ENCODE measurements at regions not wholly inside any gene's neighbourhood (a gene's known extent, or its start where the extent isn't known, plus 50 kb on each side); places are given as distances from the start of the nearest gene placed in this dataset.

DNA sequence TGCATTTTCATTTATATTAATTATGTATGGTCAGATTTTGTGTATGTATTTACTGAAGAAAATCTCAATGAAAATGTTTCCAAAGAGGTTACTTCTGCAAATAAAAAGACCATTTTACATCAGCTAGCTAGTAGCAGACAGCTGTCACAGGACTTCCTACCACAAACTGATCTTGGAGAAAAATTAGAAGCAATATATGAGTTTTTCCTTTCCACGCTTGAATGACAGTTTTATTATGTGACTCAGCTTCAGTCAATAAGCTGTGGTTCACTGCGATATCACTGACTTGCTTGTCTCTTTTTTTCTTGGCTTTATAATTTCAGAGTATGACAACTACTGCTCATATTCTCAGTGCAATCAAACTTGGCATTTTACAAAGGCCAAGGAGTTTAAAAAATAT, 787.4 kb upstream of the GALNTL6 start:
- Histone ChIP-seq H3K4me3 (no peak overlapping the region), H3K27me3 (no peaks in the 10 kb centered on the region), H3K9me3 (no peaks in the 10 kb centered on the region), H3K36me3 (no peaks in the 10 kb centered on the region)
- DNase-seq = no peak

DNA sequence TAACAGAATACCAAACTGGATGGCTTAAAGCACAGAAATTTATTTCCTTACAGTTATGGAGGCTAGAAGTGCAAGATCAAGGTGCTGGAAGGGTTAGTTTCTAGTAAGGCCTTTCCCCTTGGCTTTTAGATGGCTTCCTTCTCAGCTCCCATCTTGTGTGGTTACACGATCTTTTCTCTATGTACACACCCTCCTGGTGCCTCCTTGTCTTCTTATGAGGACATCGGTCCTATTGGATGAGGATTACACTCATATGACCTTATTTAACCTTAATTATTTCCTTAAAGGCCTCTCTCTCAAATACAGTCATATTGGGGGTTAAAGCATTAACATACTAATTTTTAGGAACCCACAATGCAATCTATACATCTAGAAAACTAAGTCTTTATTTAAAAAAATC, 787.9 kb upstream of the GALNTL6 start:
- no peaks in the 10 kb centered on the region for H3K36me3 ChIP-seq
- no peaks in the 10 kb centered on the region for H3K27me3 ChIP-seq
- no peak for DNase-seq
- H3K9me3 ChIP-seq = no peaks in the 10 kb centered on the region
- no peak overlapping the region for H3K4me3 ChIP-seq

DNA sequence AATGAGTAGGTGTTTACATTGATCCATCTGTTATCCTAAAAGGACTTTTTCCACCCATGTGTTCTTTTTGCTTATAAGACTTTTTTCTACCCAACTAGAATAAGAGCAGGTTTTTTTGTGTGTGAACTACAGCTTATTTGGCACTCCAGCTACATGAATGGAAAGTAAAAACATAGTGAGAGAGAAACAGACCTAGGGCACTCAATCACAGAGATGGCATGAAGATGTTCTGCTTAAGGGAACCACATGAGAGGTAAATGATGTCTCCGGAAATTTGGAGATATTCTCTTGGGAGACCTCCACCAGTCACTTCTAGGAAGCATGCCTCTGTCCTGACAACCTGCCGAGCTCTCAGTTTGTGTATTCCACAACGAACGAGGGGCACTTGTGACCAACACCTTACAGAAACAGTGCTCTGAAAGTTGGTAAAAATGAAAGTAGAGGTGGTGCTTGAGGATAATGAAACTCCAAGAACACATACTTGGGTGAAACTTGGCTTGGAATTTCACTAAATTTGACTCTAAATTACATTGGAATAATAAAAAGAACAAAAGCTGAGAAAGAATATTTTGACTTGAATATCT, 788.4 kb upstream of the GALNTL6 start:
- Histone ChIP-seq H3K9me3 (no peaks in the 10 kb centered on the region), H3K4me3 (no peak overlapping the region), H3K36me3 (no peaks in the 10 kb centered on the region), H3K27me3 (no peaks in the 10 kb centered on the region)
- DNase-seq = no peak

DNA sequence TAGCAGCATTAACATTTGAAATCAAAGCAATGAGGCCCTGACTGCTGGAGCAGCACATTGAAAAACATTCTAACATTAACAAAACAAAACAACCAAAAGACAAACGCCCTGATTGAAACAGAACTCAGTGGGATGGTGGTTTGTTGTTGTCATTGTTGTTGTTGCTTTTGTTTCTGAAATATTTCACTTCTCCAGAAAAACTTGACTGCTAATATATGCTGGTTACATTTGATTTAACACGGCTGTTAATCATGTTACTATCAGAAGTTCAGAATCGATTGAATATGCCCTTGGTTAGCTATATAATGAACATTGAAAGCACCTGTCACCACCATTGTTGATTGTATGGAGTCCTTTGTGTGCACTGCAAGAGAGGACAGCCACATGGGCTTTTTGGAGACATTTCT, 790.4 kb upstream of the GALNTL6 start:
- Histone ChIP-seq H3K27me3 (no peaks in the 10 kb centered on the region), H3K36me3 (no peaks in the 10 kb centered on the region), H3K9me3 (no peaks in the 10 kb centered on the region), H3K4me3 (no peak overlapping the region)
- DNase-seq = no peak

DNA sequence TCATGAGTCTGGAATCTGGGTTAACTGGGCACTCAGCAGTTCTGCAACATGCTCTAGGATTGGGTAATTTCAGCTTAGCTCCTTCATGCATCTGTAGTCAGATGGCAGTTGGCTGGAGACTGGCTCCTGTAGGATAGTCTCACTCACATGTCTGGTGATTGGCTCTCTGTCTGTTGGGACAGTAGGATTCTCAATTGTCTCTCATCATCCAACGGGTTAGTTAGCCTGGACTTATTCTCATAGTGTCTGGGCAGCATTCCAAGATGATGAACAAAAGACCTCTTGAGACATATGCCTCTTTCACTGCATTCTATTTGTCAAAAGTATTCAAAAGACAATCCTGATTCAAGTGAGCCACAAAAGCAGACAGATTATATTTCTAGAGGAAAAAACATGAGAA, 795.6 kb upstream of the GALNTL6 start:
- no peak for DNase-seq
- no peaks in the 10 kb centered on the region for H3K27me3 ChIP-seq

DNA sequence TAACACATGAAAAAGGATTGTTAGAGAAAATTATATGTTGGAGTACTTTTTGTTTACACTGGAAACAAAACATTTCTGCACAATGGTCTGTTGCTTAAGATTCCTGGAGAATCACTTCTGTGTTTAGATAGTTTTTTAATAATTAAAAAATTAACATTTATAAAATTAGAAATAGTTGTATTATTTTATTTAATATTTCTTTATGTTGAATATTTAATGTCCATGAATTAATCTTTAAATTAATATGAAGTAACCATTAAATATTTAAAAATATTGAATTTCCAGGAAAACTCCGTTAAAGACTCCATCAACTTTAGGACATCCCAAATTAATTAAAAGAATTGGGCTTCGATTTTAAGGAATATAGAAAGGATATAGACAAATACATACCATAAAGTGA, 797.1 kb upstream of the GALNTL6 start:
- Histone ChIP-seq H3K9me3 (no peaks in the 10 kb centered on the region), H3K36me3 (no peaks in the 10 kb centered on the region), H3K27me3 (no peaks in the 10 kb centered on the region), H3K4me3 (no peak overlapping the region)
- no peak for DNase-seq

More for the DNA sequence above, 795.6 kb upstream of the GALNTL6 start:
- Histone ChIP-seq H3K9me3 (no peaks in the 10 kb centered on the region), H3K36me3 (no peaks in the 10 kb centered on the region), H3K4me3 (no peak overlapping the region)

DNA sequence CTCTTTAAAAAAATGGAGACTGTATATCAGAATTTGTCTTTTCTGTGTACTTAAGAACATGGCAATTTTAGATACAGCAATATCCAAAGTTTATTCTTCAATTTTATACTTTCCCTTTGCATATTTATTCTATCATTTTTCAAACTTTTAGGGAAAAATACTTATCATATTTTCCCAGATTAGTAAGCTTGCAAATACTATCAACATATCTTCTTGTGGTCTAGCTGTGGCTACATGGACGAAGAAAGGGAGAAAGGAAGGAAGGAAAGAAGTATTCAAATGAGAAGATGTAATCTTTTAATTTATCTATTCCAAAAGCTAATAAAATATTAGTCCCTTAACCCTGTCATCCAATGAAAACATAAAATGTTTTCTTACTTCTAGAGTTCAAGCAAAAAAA, 797.8 kb upstream of the GALNTL6 start:
- no peak for DNase-seq
- H3K36me3 ChIP-seq = no peaks in the 10 kb centered on the region
- no peaks in the 10 kb centered on the region for H3K9me3 ChIP-seq
- no peaks in the 10 kb centered on the region for H3K27me3 ChIP-seq
- no peak overlapping the region for H3K4me3 ChIP-seq

DNA sequence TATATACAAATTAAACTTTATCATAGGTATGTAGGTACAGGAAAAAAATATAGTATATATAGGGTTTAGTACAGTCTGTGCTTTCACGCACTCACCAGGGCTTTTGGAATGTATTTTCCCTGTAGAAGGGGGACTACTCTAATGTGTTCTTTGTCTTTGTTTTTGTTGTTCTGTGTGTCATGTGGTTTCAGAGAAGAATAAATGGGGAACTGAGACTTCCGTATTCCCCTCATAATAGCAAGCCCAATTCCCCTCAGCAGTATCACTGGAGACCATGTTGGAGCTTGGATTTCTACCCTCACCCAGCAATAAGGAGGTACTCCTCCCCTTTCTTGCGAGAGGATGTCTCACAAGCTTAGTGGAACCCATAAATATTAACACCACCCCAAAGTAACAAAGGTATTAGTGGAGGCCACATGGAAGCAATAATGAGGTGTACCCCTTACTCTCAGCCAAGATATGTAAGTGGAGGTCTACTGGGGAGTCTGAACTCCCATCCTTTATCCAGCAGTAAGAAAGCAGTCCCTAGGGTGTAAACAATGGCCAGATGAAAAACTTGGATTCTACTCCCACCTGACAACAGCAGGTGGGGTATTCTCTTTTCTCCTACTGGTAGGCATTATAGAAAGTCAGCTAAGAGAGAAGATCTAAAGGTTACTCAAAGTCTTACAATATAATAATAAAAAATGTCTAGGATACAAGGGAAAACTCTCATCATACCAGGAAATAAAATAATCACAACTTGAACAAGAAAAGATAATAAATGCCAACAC, 805.4 kb upstream of the GALNTL6 start:
- Histone ChIP-seq H3K36me3 (no peaks in the 10 kb centered on the region), H3K4me3 (no peak overlapping the region), H3K9me3 (no peaks in the 10 kb centered on the region), H3K27me3 (no peaks in the 10 kb centered on the region)
- DNase-seq = no peak

DNA sequence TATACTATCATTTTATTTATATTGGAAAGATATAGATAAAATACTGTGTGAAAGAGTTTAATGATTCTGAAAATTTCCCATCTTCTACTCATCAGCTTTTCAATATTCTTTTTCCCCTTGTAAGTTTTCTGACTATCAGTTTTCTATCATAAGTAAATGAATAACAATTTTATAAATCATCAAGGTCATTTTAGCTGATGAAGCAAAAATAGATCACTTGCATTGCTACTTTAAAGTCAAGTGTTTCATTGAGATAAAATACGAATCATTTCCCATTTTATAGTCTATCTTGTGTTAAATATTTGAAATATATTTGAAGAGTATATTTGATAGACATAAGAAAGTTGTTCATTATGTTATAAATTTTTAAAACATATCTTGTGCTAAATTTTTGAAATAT, 811.0 kb upstream of the GALNTL6 start:
- H3K9me3 ChIP-seq = no peaks in the 10 kb centered on the region
- no peak for DNase-seq
- H3K4me3 ChIP-seq = no peak overlapping the region
- no peaks in the 10 kb centered on the region for H3K36me3 ChIP-seq
- H3K27me3 ChIP-seq = no peaks in the 10 kb centered on the region

DNA sequence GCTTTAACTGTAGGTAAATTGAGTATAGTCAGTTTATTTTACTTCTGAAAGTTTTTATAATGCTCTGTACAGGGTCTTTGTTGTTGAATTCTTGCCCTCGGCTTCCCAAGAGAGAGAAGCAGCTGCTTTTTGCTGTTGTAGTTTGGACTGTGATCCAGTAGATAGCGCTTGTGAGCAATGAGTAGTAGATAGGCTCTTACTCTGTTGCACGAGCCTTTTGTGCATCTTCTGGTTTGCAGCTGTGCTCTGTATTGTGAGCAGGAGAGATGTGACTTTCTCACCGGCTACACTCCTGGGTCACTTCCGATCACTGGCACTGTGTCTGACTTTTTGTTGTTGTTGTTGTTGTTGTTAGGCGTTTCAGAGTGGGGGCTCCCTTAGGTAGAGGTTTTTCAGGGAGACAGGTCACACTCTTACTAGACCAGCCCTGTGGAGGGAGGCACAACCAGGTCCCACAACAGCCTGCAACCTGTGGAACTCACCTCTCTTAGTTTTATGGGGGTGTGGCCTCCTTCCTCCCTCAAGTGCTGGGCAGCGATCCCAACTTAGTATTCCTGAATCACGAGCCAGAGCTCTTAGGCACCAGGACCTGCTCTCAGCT, 822.1 kb upstream of the GALNTL6 start:
- Histone ChIP-seq H3K9me3 (no peaks in the 10 kb centered on the region), H3K27me3 (no peaks in the 10 kb centered on the region), H3K4me3 (no peak overlapping the region), H3K36me3 (no peaks in the 10 kb centered on the region)
- no peak for DNase-seq

DNA sequence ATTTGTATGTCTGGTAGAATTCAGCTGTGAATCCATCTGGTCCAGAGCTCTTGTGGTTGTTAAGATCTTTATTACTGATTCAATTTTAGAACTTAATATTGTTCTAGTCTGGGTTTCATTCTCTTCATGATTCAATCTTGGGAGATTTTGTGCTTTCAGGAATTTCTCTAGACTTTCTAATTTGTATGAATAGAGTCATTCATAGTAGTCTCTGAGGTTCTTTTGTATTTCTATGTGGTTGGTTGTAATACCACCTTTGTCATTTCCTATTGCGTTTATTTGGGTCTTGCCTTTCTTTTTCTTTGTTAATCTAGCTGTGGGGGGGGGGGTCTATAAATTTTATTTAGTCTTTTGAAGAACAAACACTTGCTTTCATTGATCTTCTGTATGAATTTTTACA, 824.8 kb upstream of the GALNTL6 start:
- DNase-seq = no peak
- Histone ChIP-seq H3K36me3 (no peaks in the 10 kb centered on the region), H3K27me3 (no peaks in the 10 kb centered on the region), H3K9me3 (no peaks in the 10 kb centered on the region), H3K4me3 (no peak overlapping the region)

DNA sequence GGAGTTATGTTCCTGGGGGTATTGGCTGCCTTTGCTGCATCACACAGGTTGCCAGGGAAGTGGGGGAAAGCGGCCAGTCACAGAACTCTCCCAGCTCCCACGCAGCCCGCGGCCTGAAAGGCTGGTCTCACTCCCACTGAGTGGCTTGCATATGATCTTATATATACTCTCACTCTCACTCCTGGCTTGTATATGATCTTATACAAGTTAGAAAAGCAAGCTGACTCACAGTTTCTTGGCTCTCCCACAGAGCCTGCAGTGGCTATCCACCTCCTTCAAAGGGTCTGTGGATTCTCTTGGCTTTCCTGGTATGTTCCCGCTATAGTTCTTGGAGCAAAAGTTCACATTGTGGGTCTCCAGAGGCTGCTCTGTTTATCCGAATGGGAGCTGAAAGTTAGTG, 833.5 kb upstream of the GALNTL6 start:
- no peaks in the 10 kb centered on the region for H3K36me3 ChIP-seq
- H3K9me3 ChIP-seq = no peaks in the 10 kb centered on the region
- no peak overlapping the region for H3K4me3 ChIP-seq
- peak; percentile 13 for DNase-seq
- no peaks in the 10 kb centered on the region for H3K27me3 ChIP-seq

DNA sequence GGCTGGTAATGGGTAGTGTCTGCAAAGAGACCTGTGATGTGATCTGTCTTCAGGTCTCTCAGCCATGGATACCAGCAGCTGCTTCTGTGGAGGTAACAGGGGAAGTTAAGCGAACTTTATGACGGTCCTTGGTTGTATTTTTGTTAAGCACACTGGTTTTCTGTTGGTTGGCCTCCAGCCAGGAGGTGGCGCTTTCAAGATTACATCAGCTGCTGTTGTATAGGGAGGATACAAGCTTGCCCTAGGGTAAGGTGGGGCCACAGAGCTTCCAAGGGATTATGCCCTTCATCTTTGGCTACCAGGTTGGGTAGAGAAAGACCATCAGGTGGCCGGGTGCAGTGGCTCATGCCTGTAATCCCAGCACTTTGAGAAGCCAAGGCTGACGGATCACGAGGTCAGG, 834.2 kb upstream of the GALNTL6 start:
- no peaks in the 10 kb centered on the region for H3K27me3 ChIP-seq
- H3K9me3 ChIP-seq = no peaks in the 10 kb centered on the region
- no peak overlapping the region for H3K4me3 ChIP-seq
- no peak for DNase-seq
- no peaks in the 10 kb centered on the region for H3K36me3 ChIP-seq

DNA sequence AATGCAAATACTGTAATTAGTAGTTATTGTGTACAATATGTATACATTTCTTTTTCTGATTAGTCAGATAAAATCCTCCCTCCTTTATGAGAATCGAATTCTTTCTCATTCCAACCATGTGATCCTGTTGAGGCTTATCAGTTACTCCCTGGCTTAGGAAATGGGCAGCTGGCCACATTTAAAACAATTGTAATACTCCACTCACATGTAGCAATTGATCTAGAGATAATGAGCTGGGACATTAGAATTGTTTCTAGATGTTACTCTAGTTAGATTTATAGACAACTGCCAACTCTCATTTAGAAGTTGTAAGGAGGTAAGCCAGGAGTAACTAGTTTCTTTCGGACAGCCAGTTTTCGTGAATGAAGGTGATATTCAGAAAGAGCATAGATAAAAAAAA, 859.3 kb upstream of the AADAT start:
- no peak for DNase-seq
- Histone ChIP-seq H3K36me3 (no peaks in the 10 kb centered on the region), H3K9me3 (no peaks in the 10 kb centered on the region), H3K27me3 (no peaks in the 10 kb centered on the region), H3K4me3 (no peak overlapping the region)

DNA sequence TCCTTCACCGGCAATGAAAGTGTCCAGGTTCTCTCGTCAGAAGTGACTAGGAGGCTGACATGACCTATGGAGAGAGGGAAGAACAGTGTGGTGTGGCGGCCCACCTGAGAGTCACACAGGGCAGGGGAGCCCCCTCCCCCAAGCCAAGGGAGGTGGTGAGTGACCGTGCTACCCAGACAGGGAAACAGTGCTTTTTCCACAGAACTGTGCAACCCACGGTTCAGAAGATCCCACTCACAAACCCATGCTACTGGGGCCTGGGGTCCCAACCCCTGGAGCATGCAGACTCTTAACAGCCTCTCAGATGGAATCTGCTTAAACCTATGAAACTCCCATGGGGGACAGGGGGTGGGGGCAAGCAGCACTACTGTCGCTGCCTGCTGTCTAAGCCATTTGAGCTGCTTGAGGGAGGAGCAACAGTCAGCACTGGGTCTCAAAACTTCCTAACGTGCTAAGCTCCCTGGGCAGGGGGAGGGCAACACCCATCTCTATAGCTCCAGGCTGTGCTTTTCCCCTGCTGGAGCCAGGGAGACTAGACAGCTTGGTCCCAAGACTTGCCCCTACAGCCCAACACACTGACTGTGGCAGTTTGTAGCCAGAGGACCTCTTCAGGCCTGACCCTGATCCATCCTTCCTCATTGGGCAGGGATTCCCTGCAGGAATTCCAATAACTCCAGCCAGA, 850.4 kb upstream of the AADAT start:
- no peaks in the 10 kb centered on the region for H3K36me3 ChIP-seq
- H3K4me3 ChIP-seq = no peak overlapping the region
- no peaks in the 10 kb centered on the region for H3K9me3 ChIP-seq
- DNase-seq = no peak
- H3K27me3 ChIP-seq = no peaks in the 10 kb centered on the region

DNA sequence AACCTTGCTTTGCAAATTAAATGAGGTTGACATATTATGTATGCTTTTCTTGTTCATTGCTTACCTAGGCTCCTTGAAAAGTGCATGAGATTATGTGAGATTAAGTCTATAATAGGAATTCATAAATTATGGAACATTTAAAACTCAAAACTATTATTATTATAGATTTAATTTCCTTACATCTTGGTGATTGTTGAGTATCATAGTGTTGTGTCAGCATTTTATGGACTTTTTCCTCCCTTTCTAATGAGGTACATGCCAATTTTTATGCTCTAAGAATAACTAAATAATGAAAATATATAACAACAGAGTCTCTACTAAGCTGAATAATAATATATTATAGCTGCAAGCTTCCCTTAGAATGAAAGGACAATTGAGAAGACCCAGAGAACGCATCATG, 848.8 kb upstream of the AADAT start:
- no peaks in the 10 kb centered on the region for H3K36me3 ChIP-seq
- DNase-seq = no peak
- H3K9me3 ChIP-seq = no peaks in the 10 kb centered on the region
- no peak overlapping the region for H3K4me3 ChIP-seq
- H3K27me3 ChIP-seq = no peaks in the 10 kb centered on the region

DNA sequence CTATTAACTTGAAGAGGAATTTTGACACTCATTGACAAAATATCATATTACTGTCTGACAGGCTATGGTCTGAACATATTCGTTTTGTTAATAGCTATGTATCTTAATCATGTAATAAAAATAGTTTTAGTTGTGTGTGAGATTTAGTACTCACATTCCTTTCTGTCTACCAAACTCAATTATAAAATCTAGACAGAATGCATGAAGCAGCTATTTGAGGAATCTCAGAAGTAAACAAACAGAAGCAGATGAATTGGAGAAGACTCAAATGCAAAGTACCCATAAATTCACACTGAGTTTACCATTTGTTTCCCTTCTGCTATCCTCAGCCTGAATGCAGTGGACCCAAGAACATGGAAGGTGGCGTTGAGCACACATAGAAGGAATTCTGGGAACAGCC, 841.6 kb upstream of the AADAT start:
- H3K27me3 ChIP-seq = no peaks in the 10 kb centered on the region

DNA sequence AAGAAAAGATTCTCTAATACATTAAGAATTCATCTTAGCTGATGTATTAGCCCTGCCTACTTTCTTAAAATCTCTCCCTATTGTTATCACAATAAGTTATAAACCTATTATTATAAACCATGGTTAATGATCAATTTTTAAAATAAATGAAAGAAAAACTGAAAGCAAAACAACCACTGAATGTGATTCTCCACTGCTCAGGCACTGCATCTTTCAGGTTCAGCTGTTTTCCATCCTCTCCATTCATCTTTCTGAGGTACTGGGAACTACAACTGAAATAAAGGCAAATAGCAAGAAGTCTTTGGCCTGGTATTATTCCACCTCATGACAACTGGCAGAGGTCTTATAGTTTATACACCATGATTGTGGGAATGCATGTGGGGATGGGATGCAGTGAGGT, 798.9 kb upstream of the AADAT start:
- no peaks in the 10 kb centered on the region for H3K36me3 ChIP-seq
- H3K4me3 ChIP-seq = no peak overlapping the region
- no peaks in the 10 kb centered on the region for H3K9me3 ChIP-seq
- no peak for DNase-seq
- no peaks in the 10 kb centered on the region for H3K27me3 ChIP-seq

More for the DNA sequence above, 841.6 kb upstream of the AADAT start:
- no peaks in the 10 kb centered on the region for H3K9me3 ChIP-seq
- DNase-seq = no peak
- no peaks in the 10 kb centered on the region for H3K36me3 ChIP-seq
- H3K4me3 ChIP-seq = no peak overlapping the region
